GM19467 (cell line): ENCODE measurements at regions not wholly inside any gene's neighbourhood (a gene's known extent, or its start where the extent isn't known, plus 50 kb on each side); places are given as distances from the start of the nearest gene placed in this dataset.
"Not testable (repeated sequence)": the region's sequence is repeated elsewhere in the genome, so short reads cannot be mapped to it uniquely, and the experiment has no call there.

ENCODE experiments used
- ATAC-seq: cut with Tn5 transposase; IDR thresholded peaks from one replicate; pipeline ENCODE4 v1.9.1; 2021; ENCODE audit warnings: mild to moderate bottlenecking, moderate library complexity; ENCODE audit not compliant: unreplicated experiment

DNA sequence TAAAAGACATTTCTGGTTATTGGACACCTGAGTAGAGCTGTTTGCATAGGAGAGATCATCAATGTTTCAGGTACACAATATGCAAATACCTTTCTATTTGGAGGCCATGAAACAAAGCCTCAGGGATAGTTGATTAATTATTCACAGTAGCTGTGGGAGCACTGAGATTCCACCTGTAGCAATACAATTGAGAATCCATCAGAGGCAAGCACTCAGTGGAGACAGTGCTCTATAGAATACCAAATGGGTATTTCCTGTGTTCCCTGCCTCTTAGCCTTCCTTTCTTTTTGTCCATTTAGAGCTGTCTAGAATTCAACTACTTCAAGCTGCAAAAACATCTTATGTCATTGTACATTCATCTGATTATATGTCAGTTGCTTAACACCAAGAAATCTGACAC lies 1754.0 kb upstream of the ACO1 start:
- ATAC-seq: no peak

DNA sequence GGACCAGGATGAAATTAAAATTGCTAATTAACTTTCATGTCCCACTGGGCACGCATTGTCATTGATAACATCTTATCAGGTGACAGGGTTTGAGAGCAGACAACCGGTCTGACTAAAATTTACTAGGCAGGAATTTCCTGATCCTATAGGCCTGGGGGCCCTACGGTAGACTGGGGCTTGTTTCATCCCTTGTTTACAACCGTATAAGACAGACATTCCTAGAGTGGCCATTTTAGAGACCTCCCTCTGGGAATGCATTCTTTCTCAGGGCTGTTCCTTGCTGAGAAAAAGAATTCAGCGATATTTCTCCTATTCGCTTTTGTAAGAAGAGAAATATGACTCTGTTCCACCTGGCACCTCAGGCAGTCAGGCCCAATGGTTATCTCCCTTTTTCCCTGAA lies 1737.8 kb upstream of the ACO1 start:
- not testable (repeated sequence) for ATAC-seq

DNA sequence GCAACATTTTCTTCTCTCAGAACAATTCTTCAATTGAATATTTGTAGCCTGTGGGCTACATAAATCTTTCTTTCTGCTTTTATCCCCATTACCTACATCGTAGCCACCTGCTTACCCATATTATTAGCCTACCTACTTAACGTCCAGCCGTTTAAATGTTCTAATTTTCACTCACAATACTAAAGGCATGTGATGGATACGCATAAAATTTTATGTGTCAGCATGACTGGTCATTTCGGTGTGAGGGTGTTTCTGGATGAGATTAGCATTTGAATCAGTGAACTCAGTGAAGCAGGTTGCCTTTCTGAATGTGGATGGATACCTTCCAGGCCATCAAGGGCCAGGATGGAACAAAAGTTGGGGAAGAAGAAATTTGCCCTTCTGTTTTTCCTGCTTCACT lies 1722.5 kb upstream of the ACO1 start:
- ATAC-seq: no peak

DNA sequence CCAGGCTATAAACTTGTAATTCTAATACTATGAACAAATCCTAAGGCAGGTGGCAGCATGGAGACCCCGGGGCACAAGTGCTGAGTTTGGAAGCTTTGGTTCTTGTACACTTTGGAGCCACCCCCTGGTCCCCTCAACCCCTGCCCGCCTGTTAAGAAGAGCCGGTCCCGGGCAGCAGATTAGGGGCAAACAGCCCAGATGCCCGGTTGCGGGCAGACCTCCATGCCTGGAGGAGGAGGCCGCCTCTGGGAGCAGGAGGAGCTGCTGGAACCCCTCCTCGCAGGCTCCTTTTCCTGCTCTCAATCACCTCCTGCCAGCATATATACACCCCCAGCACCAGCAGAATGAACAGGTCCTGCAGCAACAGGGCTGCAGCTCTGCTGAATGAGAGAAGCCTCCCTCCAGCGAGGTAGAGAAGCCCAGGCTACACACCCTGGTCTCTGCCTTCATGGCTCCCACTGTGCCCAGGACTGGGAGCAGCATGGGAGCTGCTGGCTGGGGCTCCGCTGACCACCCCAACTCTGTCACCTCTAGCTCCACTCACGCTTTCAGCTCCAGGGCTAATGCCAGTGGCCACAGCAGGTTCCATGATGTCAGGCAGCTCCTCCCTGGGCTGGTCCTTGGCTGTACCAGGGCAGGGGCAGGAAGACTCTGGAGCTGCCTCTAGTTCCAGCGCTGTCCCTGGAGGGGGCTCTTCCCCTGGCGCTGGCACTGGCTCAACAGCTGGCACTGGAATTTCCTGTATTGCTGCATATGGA lies 1713.5 kb upstream of the ACO1 start:
- ATAC-seq: no peak

DNA sequence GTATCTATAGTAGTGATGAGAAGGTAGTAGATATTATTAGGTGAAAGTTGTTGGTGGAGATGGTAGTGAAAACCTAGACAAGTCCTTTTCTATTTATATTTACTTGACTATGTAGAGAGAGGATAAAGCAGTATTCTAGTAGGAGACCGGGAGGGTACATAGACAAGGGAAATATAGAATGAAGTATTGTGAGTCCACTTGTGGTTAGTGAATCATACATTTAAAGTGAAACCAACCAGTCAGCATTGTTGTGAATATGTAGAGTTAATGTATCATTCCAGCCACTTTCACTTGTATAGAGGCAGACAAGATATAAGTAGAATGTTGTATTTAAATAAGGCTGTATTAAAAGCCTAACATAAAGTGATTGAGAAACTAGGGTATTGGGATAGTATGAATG lies 1711.3 kb upstream of the ACO1 start:
- no peak for ATAC-seq

DNA sequence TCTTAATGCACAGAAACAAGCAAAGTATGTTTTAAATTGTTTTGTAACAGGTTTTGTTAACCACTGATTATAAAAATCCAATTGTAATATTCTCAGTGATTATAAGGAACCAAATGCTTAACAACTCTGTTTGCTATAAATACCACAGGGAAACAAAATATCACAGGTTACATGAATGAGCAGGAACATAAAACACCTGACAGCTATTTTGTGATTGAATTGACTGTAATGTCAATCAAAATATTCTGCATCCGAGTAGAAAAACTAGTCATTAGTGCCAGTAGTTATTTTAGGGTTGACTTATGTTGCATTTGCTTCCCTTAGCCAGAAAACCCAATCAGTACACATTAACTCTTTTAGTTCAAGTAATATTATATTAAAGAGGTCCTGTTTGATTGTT lies 1707.8 kb upstream of the ACO1 start:
- no peak for ATAC-seq

DNA sequence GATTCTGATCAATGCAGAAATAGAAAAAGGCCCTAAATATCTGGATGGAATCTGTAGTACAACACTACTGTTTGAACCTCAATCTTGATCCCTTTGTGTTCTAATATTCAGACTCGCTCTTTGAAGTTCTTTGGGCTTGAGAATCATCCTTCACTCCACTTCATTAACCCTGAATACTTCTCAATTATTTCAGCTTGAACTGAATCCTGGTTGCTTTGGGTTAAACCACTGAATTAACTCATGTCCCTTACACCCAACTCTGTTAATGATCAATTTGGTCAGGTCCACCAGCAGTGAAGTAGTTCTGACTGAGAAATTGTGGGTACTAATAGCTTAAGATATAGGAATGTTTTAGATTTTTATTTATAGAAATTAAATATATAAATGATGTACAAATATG lies 1707.2 kb upstream of the ACO1 start:
- no peak for ATAC-seq

DNA sequence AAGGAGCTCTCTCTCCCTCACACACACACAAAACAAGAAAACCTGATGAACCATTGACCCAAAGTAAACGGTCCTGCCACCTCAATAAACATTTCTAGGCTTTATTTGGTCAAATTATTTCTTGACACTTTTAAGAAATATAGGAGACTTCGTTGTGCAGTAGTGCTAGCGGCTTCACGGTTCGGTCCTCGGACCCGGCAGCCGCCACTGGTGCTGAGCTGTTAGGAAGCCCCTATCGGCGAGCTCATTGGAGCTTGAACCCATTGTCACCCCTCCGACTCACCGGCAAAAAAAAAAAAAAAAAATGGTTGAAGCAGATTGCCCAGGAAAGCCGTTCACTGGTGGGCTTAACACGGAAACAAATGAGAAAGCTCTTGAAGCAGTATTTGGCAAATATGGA lies 1695.6 kb upstream of the ACO1 start:
- ATAC-seq: no peak

DNA sequence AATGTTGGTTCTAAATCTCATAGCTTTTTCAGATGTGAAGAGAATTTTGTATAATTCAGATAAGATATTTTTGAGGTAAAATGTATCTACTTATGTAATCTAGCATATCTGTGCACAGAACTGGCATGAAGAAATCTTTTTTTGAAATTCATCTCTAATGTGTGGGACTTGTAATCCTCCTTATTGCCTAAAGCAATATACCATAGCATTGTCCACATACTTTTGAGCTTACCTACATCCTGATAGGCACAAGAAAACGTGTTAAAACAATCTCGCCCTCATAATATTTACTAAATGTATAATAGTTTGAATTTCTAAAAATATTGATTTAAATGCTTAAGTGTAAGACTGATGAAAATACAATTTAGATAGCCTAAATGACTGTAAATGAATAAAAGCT lies 1686.5 kb upstream of the ACO1 start:
- ATAC-seq: no peak

DNA sequence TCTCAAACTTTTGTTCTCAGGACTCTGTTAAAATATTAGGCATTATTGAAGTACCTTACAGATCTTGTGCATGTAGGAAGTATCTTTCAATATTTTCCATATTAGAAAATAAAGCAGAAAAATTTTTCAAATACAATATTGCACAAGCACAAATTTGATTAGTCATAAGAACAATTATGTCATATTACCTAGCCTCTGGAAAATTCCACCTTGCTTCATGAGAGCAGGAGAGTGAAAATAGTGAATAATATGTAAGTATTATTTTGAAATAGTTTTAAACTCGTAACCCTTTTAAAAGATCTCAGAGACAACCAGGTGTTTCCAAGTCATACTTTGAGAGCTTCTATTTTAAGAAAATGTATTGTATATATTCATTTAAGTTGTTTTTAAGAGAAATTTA lies 1672.9 kb upstream of the ACO1 start:
- ATAC-seq: no peak

DNA sequence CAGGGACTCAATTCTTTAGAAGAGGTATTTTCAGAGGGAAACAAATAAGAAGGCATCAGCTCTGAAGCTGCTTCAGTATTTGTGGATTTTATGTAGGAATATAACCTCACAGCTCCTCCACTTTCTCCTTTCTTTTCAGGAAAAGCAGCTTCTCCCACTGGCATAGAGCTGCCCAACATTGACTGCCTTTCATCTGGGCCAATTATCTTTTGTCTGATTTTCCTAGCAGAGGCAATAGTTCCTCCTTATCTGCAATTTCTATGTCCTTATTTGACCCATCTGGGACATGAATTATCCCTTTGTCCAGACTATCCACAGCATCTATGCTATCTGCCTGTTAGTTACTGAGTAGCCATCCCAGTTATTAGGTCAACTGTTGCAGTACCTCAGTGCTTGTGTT lies 1671.2 kb upstream of the ACO1 start:
- no peak for ATAC-seq

DNA sequence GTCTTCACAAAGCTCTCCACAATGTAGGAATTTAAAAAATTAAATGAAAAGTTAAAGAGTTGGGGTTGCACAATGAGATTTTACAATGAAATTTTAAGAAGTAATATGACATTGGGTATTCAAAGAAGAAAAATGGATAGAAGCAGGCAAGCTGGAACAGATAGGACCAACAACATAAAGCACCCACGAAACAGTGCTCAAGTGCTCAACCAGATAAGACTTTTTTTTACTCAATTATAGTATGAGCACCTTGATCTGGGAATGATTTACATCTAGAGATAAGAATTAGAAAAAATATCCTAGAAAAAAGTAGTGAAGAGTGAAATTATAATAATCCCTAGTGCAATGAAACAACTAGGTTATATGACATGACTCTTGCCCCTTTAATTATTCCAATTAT lies 1670.1 kb upstream of the ACO1 start:
- no peak for ATAC-seq

DNA sequence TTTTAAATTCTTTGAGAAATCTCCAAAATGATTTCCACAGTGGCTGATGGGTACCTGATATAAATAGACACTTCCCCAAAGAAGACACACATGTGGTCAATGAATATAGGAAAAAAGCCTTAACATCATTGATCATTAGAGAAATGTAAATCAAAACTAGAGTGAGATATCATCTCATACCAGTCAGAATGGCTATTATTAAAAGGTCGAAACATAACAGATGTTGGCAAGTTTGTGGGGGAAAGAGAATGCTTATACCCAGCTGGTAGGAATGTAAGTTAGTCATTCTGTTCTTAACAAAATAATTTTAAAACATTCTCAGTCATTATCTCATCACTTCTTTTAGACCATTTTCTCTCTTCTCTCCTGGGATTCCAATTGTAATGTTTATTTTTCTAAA lies 1666.0 kb upstream of the ACO1 start:
- ATAC-seq: no peak

DNA sequence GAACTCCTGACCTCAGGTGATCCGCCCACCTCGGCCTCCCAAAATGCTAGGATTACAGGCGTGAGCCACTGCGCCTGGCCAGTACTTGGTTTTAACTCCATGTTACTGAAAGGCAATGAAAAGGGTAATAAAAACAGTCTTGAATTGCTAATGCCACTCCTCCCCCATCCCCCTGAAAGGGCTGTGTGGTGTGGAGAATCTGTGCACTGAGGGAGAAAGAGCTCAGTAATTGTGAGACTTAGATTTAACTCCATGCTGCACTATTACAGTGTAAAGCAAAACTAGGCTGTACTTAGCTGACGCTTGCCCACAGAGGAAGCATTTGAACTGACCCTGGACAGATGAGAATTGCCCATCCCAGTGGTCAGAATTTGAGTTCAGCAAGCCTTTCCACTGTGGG lies 1662.4 kb upstream of the ACO1 start:
- no peak for ATAC-seq

DNA sequence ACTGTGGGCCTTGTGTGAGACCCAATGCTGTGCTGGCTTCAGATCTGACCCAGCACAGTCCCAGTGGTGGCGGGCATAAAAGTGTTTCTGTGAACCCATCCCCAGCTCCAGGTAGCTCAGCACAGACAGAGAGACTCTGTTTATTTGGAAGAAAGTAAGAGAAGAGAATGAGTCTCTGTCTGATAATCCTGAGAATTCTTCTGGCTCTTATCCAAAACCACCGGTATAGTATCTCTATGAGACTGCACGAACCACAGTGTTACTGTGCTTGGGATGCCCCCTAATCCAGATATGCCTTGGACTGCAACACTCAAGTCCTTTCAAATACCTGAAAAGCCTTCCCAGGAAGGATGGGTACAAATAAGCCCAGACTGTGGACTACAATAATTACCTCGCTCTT lies 1660.8 kb upstream of the ACO1 start:
- ATAC-seq: no peak

DNA sequence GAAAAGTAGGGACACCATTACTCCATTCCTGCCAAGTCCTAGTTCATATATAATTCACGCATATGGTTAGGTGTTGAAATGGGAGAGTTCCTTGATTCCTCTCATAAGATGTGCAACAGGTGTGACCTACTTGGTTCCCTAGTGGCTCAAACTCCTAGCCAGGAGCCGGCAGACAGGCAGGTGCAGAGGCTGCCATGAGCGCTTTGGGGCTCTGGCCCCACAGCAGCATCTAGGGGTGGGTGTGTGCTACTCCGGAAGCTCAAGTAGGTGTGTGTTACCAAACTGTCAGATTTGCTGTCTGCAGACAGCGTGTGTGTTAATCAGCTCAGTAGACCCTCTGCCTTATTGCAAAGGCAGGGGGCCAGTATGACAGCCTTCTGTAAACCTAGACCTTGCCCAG lies 1652.4 kb upstream of the ACO1 start:
- no peak for ATAC-seq

DNA sequence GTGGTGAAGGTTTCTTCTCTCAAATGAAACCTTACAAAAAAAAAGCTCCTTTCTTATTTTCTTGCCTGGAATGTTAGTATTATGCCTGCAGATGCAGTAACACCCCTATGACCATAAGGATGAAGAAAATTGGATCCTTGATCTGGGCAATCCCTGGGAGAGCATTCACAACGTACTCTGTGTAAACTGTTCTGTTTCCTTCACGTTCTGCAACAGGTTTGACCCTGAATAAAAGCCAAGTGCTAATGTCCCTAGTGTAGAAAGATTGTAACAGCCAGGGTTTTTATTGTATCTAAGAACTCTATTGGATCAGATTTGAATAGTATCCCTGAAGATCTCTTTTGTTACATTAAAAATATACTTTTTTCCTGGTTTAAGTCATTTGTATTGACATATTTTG lies 1639.6 kb upstream of the ACO1 start:
- ATAC-seq: no peak

DNA sequence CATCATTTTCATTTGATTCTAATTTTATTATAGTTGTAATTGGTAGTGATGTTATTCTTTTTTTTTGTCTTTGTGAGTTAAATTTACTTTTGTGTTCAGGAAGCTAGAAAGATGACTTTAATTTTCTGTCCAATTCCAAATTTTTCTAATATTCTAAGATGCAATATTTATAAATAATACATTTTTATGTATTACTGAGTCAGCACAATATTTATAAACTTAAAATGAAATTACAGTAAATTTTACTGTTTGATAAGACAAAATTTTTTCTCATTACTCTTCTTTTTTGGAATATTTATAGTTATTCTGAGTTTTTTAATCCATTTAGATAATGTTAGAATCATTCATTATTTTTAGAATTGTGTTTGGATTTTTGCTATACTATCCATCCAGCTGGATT lies 1637.9 kb upstream of the ACO1 start:
- no peak for ATAC-seq

DNA sequence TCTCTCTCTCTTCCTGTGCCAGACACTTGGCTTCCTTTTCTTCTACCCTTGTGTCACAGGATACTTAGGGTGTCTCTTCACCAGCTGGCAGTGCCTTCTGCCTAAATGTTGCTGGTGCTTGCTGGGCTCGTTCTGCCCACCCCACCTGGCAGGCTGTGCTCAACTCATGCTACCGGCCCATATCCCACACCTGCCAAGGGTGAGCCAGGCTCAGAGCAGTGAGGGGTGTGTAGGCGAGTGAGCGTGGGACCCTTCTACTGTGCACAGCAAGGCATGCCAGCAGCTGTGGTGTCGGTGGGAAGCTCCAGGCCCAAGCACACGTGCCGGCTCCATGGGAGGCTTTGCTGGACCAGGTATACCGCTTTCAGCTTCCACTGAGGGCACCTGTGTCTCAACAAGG lies 1626.7 kb upstream of the ACO1 start:
- ATAC-seq: no peak

DNA sequence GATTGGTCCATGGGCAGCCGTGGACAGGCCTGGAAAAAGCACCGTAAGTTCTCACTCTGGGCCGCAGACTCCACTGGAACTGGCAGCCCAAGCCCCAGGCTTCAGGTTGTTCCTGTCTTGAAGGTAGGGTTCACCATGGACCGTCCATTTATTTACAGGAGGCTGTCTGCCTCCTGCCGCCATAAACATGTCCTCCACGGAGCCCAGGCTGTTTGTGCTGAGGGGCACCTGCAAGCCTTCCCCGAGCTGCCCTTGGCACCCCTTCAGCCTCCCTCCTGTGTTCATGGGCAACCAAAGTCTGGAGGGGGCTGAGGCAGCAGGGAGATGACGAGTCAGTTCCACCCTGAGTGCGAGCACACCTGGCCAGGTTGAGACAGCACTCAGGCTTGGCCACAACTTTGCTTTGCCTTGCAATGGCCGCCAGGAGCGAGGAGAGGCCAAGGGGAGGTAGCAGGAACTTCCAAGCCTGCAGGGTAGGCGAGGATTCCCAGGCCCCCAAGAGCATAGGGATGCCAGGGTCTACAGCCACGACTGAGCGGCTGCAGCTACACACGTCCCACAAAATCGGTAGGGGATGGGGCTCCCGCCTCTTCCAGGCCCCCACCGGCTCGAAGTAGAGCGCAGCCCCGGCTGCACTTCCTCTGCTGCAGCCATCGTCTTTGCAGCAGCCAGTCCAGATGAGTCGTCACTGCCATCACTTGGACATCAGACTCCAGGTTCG lies 1625.6 kb upstream of the ACO1 start:
- no peak for ATAC-seq

DNA sequence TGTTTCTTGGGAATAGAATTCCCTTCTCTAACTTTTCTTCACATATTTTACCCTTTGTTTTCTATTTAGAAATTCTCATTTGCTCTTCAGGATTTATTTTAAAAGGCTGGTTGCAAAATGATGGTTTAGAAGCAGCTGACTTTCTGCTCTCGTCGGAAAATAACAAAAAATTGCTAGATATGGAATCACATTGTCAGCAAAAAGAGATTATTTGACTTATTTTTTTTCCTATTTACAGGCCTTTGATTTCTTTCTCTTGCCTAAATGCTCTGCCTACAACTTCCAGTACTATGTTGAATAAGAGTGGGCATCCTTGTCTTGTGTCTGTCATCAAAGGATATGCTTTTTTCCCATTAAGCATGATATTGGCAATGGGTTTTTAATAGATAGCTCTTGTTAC lies 1619.1 kb upstream of the ACO1 start:
- no peak for ATAC-seq

DNA sequence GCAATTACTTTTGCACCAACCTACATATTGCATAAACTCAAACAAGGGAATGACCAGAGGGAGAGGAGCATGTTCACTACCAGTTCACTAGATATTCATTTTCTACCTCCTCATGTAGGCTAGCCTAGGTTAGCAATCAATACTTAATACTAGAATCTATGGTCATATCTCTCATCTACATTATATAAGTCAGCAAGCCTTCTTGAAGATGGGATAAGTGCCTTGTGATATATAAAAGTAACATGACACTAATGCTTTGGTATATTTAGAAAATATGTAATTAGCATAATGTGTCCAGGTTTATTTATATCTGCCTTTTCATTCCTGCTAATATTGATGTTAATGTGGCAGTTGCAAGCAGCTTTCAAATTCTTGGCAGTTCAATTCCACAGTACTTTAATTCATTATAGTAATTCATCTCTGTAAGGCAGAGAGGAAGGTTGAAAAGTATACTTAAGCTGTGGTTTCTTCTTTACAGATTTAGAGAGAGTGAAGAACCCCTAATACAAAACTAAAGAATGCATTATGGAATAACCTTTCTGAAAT lies 1613.2 kb upstream of the ACO1 start:
- ATAC-seq: no peak

DNA sequence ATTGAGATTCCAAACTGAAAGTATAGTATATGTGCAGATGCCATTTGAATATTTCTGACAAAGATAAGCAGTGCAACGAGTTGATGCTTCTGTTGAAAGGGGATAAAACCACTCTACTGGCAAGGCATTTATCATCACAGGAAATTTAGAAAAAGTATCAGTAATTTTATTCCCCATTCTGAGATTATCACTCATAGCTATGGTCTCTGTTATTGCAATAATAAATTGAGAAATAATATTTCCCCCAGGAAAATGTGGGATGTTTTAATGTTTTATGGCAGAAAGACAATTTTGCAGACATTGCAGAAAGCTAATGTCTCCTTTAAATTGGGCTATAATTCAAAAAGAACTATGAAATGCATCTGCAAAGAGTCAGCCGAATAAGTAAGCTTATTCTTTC lies 1612.7 kb upstream of the ACO1 start:
- ATAC-seq: no peak
